ENCODE measurements at regions not wholly inside any gene's neighbourhood (a gene's known extent, or its start where the extent isn't known, plus 50 kb on each side); places are given as distances from the start of the nearest gene placed in this dataset.

DNA sequence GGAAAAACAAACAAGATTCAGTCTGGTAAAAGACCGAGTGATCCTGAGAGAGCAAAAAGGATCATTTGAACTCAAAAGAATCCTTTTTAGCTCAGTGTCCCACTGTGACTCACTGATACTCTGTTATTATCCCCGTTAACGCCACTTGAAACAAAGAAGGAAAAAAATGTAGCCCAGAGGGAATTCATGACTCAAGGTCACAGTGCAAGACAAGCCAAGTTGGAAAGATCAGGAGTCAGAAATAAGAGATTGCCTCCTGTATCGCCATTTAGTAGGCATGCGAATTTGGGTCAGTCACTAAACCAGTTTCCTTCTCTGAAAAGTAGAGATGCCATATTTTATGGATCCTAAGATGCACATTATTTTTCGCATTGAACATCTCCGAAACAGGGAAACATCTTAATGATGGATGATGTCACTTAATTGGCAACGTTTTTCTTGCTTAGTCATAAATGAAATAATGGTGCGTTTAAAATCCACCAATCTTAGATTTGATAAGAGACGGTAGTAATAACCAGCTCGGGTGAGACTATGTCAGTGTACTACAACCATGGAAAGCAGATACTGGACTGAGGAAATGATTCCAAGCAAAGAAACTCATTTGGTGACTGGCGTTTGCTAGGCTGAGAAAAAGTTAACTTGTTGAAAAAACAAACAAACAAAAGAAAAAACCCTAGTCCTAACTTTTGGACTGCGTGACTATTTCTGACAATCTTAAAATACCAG, 502.0 kb upstream of the CELF2 start:
- no peak overlapping the region for H3K4me3 ChIP-seq (ENCODE audit: low read length in 2 of 2)

DNA sequence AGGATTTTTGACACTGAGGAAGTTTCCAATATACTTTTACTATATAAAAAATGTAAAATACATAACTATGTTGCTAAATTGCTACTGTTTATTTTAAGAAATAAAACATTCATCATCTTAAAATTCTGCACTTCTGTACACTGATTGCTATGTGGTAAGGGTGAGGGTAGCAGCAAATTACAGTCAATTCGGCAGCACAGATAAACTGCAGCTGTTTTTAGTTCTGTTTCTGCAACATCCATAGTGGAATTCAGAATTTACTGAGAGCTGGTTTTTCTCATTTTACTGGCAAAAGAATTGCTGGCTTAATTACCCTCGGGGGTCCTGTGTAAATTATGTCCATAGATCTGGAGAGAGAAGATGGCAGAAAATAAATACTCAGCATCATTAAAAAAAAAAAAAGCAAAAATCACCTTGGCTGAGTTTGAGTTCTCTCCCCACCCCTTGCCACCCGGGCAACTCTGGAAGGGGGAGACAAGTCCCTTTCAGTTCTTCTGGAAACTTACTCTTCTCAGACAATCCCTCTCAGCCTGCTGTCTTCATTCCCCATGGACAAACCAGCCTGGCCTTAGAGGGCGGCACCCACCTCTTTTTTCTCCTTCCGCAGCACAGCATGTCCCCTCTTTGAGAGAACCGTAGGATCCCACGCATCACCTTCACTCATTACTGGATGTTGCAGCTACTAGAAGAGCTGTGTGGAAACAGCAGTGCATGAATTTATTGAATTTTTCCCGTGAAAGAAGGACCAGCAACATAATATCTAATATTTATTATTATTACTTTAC, 501.1 kb upstream of the CELF2 start:
- Histone ChIP-seq H3K9ac (ENCODE audit: low read length in 2 of 2) (no peak overlapping the region), H3K27ac (ENCODE audit: low read length) (no peak overlapping the region), H3K4me1 (ENCODE audit: control insufficient read depth, insufficient read depth, low read length) (no peaks in the 10 kb centered on the region), H3K4me3 (ENCODE audit: low read length in 2 of 2) (no peak overlapping the region), H3K27me3 (ENCODE audit: control insufficient read depth in 1 of 2, insufficient read depth in 2 of 2, low read length in 2 of 2) (no peaks in the 10 kb centered on the region), H3K36me3 (ENCODE audit: control insufficient read depth in 2 of 2, insufficient read depth in 2 of 2, low read length in 2 of 2) (no peaks in the 10 kb centered on the region), H3K9me3 (ENCODE audit: control insufficient read depth in 2 of 2, low read length in 2 of 2) (no peaks in the 10 kb centered on the region)

More for the DNA sequence above, 502.0 kb upstream of the CELF2 start:
- Histone ChIP-seq H3K9ac (ENCODE audit: low read length in 2 of 2) (no peak overlapping the region), H3K9me3 (ENCODE audit: control insufficient read depth in 2 of 2, low read length in 2 of 2) (no peaks in the 10 kb centered on the region), H3K27me3 (ENCODE audit: control insufficient read depth in 1 of 2, insufficient read depth in 2 of 2, low read length in 2 of 2) (no peaks in the 10 kb centered on the region), H3K27ac (ENCODE audit: low read length) (no peak overlapping the region), H3K36me3 (ENCODE audit: control insufficient read depth in 2 of 2, insufficient read depth in 2 of 2, low read length in 2 of 2) (no peaks in the 10 kb centered on the region), H3K4me1 (ENCODE audit: control insufficient read depth, insufficient read depth, low read length) (no peaks in the 10 kb centered on the region)

DNA sequence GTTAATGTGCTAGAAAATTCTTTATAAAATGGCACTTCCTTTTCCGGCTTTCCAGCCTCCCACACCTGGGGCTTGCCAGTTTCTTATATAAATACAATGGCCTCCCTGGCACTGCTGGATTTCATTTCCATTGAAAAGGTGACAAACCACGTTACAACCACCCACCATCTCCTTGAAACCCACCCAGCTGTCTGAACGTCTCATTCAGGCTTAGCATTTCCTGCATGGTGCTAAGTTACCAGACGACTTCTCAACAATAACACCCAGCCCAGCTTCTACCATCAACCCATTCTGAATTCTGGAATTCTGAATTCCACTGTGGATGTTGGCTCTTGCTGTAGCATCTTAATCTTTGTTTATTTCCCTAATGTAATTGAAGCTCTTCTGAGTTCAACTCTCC, 499.8 kb upstream of the CELF2 start:
- H3K4me1 ChIP-seq (ENCODE audit: control insufficient read depth, insufficient read depth, low read length), result no peaks in the 10 kb centered on the region
- H3K27ac ChIP-seq (ENCODE audit: low read length), result no peak overlapping the region
- no peak overlapping the region for H3K9ac ChIP-seq (ENCODE audit: low read length in 2 of 2)
- no peaks in the 10 kb centered on the region for H3K36me3 ChIP-seq (ENCODE audit: control insufficient read depth in 2 of 2, insufficient read depth in 2 of 2, low read length in 2 of 2)
- no peaks in the 10 kb centered on the region for H3K9me3 ChIP-seq (ENCODE audit: control insufficient read depth in 2 of 2, low read length in 2 of 2)
- H3K4me3 ChIP-seq (ENCODE audit: low read length in 2 of 2), result no peak overlapping the region
- no peaks in the 10 kb centered on the region for H3K27me3 ChIP-seq (ENCODE audit: control insufficient read depth in 1 of 2, insufficient read depth in 2 of 2, low read length in 2 of 2)

DNA sequence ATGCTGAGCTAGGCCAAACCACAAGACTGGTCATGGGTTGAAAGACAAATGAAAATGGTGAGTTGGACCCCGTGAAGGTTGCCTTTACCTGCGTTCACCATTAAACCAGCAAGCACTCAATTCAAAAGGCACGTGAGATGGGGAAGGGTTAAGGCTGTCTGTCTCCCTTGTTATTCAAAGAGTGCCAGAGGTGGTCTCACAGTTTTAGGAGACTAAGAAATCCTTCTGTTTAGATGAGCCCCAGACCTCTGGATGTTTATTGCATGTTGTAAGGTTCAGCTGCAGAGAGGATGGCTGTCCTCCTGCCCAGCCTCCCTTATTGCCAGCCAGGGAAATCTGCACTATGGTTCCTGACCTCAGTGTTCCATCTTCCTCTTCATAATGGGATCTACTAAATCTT, 498.0 kb upstream of the CELF2 start:
- Histone ChIP-seq H3K27ac (ENCODE audit: low read length) (no peak overlapping the region), H3K36me3 (ENCODE audit: control insufficient read depth in 2 of 2, insufficient read depth in 2 of 2, low read length in 2 of 2) (no peaks in the 10 kb centered on the region), H3K27me3 (ENCODE audit: control insufficient read depth in 1 of 2, insufficient read depth in 2 of 2, low read length in 2 of 2) (no peaks in the 10 kb centered on the region), H3K9me3 (ENCODE audit: control insufficient read depth in 2 of 2, low read length in 2 of 2) (no peaks in the 10 kb centered on the region), H3K9ac (ENCODE audit: low read length in 2 of 2) (no peak overlapping the region), H3K4me3 (ENCODE audit: low read length in 2 of 2) (no peak overlapping the region), H3K4me1 (ENCODE audit: control insufficient read depth, insufficient read depth, low read length) (no peaks in the 10 kb centered on the region)

DNA sequence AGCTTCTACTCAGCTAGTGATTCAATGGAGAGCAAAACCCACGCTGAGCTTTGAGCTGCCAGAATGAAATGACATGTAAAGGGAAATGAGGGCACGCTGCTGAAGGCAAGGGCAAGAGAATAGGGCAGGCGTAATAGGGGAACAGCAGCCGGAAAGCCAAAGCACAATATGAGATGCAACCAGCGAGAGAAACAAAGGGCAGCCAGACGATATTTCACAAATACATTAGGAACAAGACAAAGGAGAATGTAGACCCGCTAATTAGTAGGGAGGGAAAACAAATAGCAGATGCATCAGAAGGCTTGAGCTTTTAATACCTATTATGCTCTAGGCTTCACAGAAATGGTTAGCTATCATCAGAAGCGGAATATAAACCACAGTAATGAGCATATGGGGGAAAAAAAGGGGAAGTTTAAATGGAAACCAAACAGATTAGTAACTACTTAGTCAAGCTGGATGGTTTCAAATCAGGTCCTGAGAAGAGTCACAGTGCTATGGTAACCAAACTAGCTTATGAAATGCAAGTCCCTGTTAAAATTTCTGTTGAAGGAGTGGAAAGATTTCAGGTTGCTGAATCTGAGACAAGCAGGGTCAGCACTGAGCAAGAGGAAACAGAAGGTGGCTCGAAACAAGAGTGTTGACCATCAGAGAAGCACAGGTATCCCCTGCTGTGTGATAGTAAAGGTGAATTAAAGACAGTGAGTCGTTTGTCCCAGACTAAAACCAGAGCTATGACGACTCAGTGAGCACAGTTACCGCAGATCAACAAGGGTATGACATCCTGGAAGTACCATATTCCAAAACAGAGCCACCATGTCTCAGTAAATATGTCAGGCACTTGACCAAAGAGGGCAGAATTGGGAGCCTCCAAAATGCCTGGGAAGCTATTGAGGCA, 496.9 kb upstream of the CELF2 start:
- Histone ChIP-seq H3K4me1 (ENCODE audit: control insufficient read depth, insufficient read depth, low read length) (no peaks in the 10 kb centered on the region), H3K36me3 (ENCODE audit: control insufficient read depth in 2 of 2, insufficient read depth in 2 of 2, low read length in 2 of 2) (no peaks in the 10 kb centered on the region), H3K9ac (ENCODE audit: low read length in 2 of 2) (no peak overlapping the region), H3K9me3 (ENCODE audit: control insufficient read depth in 2 of 2, low read length in 2 of 2) (no peaks in the 10 kb centered on the region), H3K4me3 (ENCODE audit: low read length in 2 of 2) (no peak overlapping the region), H3K27ac (ENCODE audit: low read length) (no peak overlapping the region), H3K27me3 (ENCODE audit: control insufficient read depth in 1 of 2, insufficient read depth in 2 of 2, low read length in 2 of 2) (no peaks in the 10 kb centered on the region)

DNA sequence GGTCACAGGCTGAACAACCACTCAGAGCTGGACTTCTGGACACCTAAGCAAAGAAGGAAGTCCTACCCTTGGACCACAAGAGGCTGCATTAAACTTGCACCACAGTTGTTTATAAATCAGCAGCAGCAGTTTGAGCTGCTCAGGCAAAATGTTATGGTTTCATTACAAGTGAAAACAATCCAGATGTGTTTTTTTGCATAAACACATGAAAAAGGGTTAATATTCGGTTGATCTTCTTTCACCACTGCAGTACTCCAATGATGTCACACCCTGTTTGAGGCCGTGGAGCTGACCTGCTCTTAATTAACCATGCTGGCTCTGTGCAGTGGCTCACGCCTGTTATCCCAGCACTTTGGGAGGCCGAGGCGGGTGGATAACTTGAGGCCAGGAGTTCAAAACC, 490.8 kb upstream of the CELF2 start:
- no peaks in the 10 kb centered on the region for H3K36me3 ChIP-seq (ENCODE audit: control insufficient read depth in 2 of 2, insufficient read depth in 2 of 2, low read length in 2 of 2)
- no peaks in the 10 kb centered on the region for H3K9me3 ChIP-seq (ENCODE audit: control insufficient read depth in 2 of 2, low read length in 2 of 2)
- H3K27ac ChIP-seq (ENCODE audit: low read length), result no peak overlapping the region
- H3K27me3 ChIP-seq (ENCODE audit: control insufficient read depth in 1 of 2, insufficient read depth in 2 of 2, low read length in 2 of 2), result no peaks in the 10 kb centered on the region
- no peak overlapping the region for H3K4me3 ChIP-seq (ENCODE audit: low read length in 2 of 2)
- H3K9ac ChIP-seq (ENCODE audit: low read length in 2 of 2), result no peak overlapping the region
- no peaks in the 10 kb centered on the region for H3K4me1 ChIP-seq (ENCODE audit: control insufficient read depth, insufficient read depth, low read length)

DNA sequence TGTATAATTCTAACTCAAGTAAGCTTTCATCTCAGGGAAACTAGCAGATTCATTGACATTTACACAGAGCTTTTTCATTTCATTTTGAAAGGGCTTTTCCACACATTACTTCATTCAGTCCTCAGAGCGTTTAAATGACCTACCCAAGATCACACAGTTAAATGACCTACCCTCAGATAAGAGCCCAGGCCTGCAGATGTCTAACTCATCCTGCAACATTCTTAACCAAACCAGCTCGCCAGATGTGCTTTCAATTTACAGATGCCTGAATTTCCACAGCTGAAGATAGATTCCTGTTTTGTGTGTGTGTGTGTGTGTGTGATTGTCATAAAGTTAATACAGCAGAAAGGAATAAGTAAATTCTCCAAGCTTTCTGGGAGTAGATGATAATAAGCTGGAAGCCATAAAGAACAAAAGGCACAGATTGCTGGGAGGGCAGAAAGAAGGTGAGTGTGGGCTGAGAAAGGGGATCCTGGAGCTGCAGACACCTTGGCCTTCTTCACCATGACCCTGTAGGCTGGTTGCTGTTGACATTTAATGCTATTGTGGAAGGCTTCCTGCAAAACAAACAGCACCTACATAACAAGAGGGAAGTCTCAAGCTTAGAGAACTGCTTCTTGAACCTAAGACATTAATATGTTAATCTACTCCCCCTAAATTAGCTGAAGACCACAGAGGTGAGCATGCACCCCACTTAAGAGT, 489.7 kb upstream of the CELF2 start:
- H3K9me3 ChIP-seq (ENCODE audit: control insufficient read depth in 2 of 2, low read length in 2 of 2), result no peaks in the 10 kb centered on the region
- H3K27me3 ChIP-seq (ENCODE audit: control insufficient read depth in 1 of 2, insufficient read depth in 2 of 2, low read length in 2 of 2), result no peaks in the 10 kb centered on the region
- H3K9ac ChIP-seq (ENCODE audit: low read length in 2 of 2), result no peak overlapping the region
- H3K36me3 ChIP-seq (ENCODE audit: control insufficient read depth in 2 of 2, insufficient read depth in 2 of 2, low read length in 2 of 2), result no peaks in the 10 kb centered on the region
- H3K4me3 ChIP-seq (ENCODE audit: low read length in 2 of 2), result no peak overlapping the region
- H3K4me1 ChIP-seq (ENCODE audit: control insufficient read depth, insufficient read depth, low read length), result no peaks in the 10 kb centered on the region
- no peak overlapping the region for H3K27ac ChIP-seq (ENCODE audit: low read length)

DNA sequence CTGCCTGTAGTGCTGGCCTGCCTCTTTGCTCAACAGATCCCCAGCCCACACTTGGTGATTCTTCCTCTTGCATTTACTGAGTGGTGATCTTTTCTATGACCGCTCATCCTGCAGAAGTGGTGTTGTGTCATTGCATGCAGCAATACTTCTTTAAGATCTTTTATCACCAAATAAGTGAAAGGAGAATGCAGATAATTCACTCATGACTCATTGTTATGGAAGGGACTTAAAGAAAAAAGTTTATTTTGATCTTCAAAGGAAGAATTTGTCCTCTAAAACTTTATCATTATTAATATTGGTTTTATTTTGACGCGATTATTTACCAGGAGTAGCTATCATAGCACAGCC, 489.1 kb upstream of the CELF2 start:
- Histone ChIP-seq H3K9ac (ENCODE audit: low read length in 2 of 2) (no peak overlapping the region), H3K4me3 (ENCODE audit: low read length in 2 of 2) (no peak overlapping the region), H3K9me3 (ENCODE audit: control insufficient read depth in 2 of 2, low read length in 2 of 2) (no peaks in the 10 kb centered on the region), H3K27ac (ENCODE audit: low read length) (no peak overlapping the region), H3K4me1 (ENCODE audit: control insufficient read depth, insufficient read depth, low read length) (no peaks in the 10 kb centered on the region), H3K36me3 (ENCODE audit: control insufficient read depth in 2 of 2, insufficient read depth in 2 of 2, low read length in 2 of 2) (no peaks in the 10 kb centered on the region), H3K27me3 (ENCODE audit: control insufficient read depth in 1 of 2, insufficient read depth in 2 of 2, low read length in 2 of 2) (no peaks in the 10 kb centered on the region)

DNA sequence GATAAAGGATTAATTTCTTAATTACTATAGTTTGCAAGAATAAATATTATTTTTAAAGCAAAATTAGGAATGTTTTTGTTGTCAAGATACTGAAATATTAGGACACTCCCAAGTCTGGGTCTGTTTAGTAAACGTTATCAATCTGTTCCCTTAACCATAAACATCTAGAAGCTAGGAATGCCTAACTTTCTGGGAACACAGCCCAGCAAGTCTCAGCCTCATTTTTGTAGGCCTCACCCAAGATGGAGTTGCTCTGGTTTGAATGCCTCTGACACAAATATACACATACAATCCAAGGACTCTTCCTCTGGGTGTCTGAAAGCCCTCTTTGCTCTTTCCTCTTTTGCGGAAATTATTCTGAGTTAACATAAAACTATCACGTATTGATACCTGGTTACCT, 487.4 kb upstream of the CELF2 start:
- Histone ChIP-seq H3K27me3 (ENCODE audit: control insufficient read depth in 1 of 2, insufficient read depth in 2 of 2, low read length in 2 of 2) (no peaks in the 10 kb centered on the region), H3K27ac (ENCODE audit: low read length) (no peak overlapping the region), H3K36me3 (ENCODE audit: control insufficient read depth in 2 of 2, insufficient read depth in 2 of 2, low read length in 2 of 2) (no peaks in the 10 kb centered on the region), H3K4me1 (ENCODE audit: control insufficient read depth, insufficient read depth, low read length) (no peaks in the 10 kb centered on the region), H3K9ac (ENCODE audit: low read length in 2 of 2) (no peak overlapping the region), H3K9me3 (ENCODE audit: control insufficient read depth in 2 of 2, low read length in 2 of 2) (no peaks in the 10 kb centered on the region), H3K4me3 (ENCODE audit: low read length in 2 of 2) (no peak overlapping the region)

DNA sequence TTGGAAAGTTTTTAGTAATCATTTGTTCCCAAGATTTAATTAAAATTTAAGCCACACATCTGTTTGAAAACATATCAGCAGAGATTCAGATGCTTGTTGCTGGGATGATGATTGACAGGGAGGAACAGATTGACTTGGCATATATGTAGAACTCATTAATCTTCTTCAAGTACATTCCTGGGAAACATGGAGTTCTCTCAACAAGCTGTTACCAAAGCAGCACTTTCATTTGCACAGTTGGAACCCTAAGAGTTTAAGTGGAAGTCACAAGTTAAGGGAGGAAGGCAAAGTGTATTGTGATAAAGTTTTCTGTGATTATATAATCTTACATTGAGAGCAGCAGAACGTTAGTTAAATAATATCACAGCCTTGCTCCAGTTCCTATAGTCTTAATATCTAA, 485.4 kb upstream of the CELF2 start:
- H3K4me3 ChIP-seq (ENCODE audit: low read length in 2 of 2), result no peak overlapping the region
- no peaks in the 10 kb centered on the region for H3K9me3 ChIP-seq (ENCODE audit: control insufficient read depth in 2 of 2, low read length in 2 of 2)
- no peaks in the 10 kb centered on the region for H3K4me1 ChIP-seq (ENCODE audit: control insufficient read depth, insufficient read depth, low read length)
- H3K9ac ChIP-seq (ENCODE audit: low read length in 2 of 2), result no peak overlapping the region
- H3K36me3 ChIP-seq (ENCODE audit: control insufficient read depth in 2 of 2, insufficient read depth in 2 of 2, low read length in 2 of 2), result no peaks in the 10 kb centered on the region
- H3K27ac ChIP-seq (ENCODE audit: low read length), result no peak overlapping the region
- H3K27me3 ChIP-seq (ENCODE audit: control insufficient read depth in 1 of 2, insufficient read depth in 2 of 2, low read length in 2 of 2), result no peaks in the 10 kb centered on the region
